ENCODE measurements at regions not wholly inside any gene's neighbourhood (a gene's known extent, or its start where the extent isn't known, plus 50 kb on each side); places are given as distances from the start of the nearest gene placed in this dataset.

DNA sequence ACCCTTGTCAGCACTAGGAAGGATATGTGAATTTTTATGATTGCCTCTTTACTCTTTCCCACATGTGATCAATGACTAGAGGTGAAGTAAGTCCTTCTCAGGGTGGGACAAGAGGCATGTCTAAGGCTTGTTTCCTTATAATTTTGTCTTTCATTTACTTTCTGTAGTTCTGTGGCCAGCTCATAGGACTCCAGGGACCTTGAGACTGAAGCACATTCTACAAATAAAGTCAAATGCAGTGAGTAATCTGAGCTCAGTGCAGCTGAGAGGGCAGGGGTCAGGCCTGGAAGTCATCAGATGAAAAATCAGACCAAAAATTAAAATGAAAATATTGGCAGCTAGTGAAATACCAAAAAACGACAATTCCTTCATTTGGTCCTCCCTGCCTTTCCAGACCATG lies 424.7 kb upstream of the THBS1 start:
- no peaks in the 10 kb centered on the region for H3K27me3 Mint-ChIP-seq (ENCODE audit: low read depth)
- no peak for DNase-seq (ENCODE audit: low spot score)
- H3K27ac Mint-ChIP-seq, result no peak overlapping the region
- TF ChIP-seq ZMAT4 (CRISPR knock-in tag; IDR thresholded peaks at IDR 0.05) (no peak), ZNF512 (CRISPR knock-in tag; IDR thresholded peaks at IDR 0.05; ENCODE audit: borderline replicate concordance) (no peak), GTF2I (CRISPR knock-in tag; conservative IDR thresholded peaks at IDR 0.05) (no peak), KAT7 (CRISPR knock-in tag; IDR thresholded peaks at IDR 0.05; ENCODE audit: borderline replicate concordance) (no peak)
- TF ChIP-seq, protein P1, sequence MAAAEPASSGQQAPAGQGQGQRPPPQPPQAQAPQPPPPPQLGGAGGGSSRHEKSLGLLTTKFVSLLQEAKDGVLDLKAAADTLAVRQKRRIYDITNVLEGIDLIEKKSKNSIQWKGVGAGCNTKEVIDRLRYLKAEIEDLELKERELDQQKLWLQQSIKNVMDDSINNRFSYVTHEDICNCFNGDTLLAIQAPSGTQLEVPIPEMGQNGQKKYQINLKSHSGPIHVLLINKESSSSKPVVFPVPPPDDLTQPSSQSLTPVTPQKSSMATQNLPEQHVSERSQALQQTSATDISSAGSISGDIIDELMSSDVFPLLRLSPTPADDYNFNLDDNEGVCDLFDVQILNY (CRISPR knock-in tag; IDR thresholded peaks at IDR 0.05), result no peak
- H3K36me3 Mint-ChIP-seq, result no peaks in the 10 kb centered on the region
- H3K4me3 Mint-ChIP-seq, result no peak overlapping the region
- ChIA-PET CTCF (interaction anchor here (1.3 kb wide), 1 partner anchor 16 kb away, joined by 6 read pairs; no protein-coding TSS in a partner anchor), POLR2A (no interaction called here)
- peaks cover 29% of the 10 kb centered on the region for H3K4me1 Mint-ChIP-seq
- no peaks in the 10 kb centered on the region for H3K9me3 Mint-ChIP-seq
- ATAC-seq, result no peak

- TF ChIP-seq NFATC4 (CRISPR knock-in tag; IDR thresholded peaks at IDR 0.05) (no peak), KAT7 (CRISPR knock-in tag; IDR thresholded peaks at IDR 0.05; ENCODE audit: borderline replicate concordance) (no peak), ZNF263 (CRISPR knock-in tag; IDR thresholded peaks at IDR 0.05; ENCODE audit: low read depth) (no peak), MYBL2 (CRISPR knock-in tag; IDR thresholded peaks at IDR 0.05) (no peak), TEAD1 (CRISPR knock-in tag; IDR thresholded peaks at IDR 0.05) (no peak), ZNF317 (CRISPR knock-in tag; IDR thresholded peaks at IDR 0.05; ENCODE audit: borderline replicate concordance, low read depth) (no peak), FOXJ3 (CRISPR knock-in tag; IDR thresholded peaks at IDR 0.05; ENCODE audit: borderline replicate concordance) (no peak), STAT6 (CRISPR knock-in tag; conservative IDR thresholded peaks at IDR 0.05; ENCODE audit: low read depth) (no peak), RORB (CRISPR knock-in tag; IDR thresholded peaks at IDR 0.05) (no peak), ZNF671 (CRISPR knock-in tag; IDR thresholded peaks at IDR 0.05) (no peak), CTCF (IDR thresholded peaks at IDR 0.05) (no peak), MXD4 (CRISPR knock-in tag; IDR thresholded peaks at IDR 0.05; ENCODE audit: borderline replicate concordance) (no peak), SOX15 (CRISPR knock-in tag; IDR thresholded peaks at IDR 0.05) (no peak), ZNF512 (CRISPR knock-in tag; IDR thresholded peaks at IDR 0.05; ENCODE audit: borderline replicate concordance) (no peak)
- TF ChIP-seq, protein P2, sequence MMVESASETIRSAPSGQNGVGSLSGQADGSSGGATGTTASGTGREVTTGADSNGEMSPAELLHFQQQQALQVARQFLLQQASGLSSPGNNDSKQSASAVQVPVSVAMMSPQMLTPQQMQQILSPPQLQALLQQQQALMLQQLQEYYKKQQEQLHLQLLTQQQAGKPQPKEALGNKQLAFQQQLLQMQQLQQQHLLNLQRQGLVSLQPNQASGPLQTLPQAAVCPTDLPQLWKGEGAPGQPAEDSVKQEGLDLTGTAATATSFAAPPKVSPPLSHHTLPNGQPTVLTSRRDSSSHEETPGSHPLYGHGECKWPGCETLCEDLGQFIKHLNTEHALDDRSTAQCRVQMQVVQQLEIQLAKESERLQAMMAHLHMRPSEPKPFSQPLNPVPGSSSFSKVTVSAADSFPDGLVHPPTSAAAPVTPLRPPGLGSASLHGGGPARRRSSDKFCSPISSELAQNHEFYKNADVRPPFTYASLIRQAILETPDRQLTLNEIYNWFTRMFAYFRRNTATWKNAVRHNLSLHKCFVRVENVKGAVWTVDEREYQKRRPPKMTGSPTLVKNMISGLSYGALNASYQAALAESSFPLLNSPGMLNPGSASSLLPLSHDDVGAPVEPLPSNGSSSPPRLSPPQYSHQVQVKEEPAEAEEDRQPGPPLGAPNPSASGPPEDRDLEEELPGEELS (CRISPR knock-in tag; IDR thresholded peaks at IDR 0.05), result no peak
- TF ChIP-seq, protein P3, sequence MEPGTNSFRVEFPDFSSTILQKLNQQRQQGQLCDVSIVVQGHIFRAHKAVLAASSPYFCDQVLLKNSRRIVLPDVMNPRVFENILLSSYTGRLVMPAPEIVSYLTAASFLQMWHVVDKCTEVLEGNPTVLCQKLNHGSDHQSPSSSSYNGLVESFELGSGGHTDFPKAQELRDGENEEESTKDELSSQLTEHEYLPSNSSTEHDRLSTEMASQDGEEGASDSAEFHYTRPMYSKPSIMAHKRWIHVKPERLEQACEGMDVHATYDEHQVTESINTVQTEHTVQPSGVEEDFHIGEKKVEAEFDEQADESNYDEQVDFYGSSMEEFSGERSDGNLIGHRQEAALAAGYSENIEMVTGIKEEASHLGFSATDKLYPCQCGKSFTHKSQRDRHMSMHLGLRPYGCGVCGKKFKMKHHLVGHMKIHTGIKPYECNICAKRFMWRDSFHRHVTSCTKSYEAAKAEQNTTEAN (CRISPR knock-in tag; IDR thresholded peaks at IDR 0.05), result no peak
- H3K27ac Mint-ChIP-seq, result no peak overlapping the region
- no peaks in the 10 kb centered on the region for H3K27me3 Mint-ChIP-seq (ENCODE audit: low read depth)
- no peak overlapping the region for H3K4me3 Mint-ChIP-seq
- CTCF ChIA-PET, result interaction anchor here (1.1 to 1.3 kb wide), 3 partner anchors 16 to 423 kb away, joined by 4 to 6 read pairs (median 4); no protein-coding TSS in a partner anchor
- H3K36me3 Mint-ChIP-seq, result no peaks in the 10 kb centered on the region
- DNase-seq (ENCODE audit: low spot score) (no peak), ATAC-seq (no peak)
- H3K4me1 Mint-ChIP-seq, result peaks cover 25% of the 10 kb centered on the region
- POLR2A ChIA-PET, result interaction anchor here (0.9 to 1.2 kb wide), 2 partner anchors 356 to 424 kb away, joined by 3 read pairs; partner anchors contain the start of gene THBS1
- no peaks in the 10 kb centered on the region for H3K9me3 Mint-ChIP-seq
Observed at GRCh38 chr15:39156646-39157250, 424.1 kb upstream of the THBS1 start.
